Femur (tissue), 1 donor: ENCODE measurements at regions not wholly inside any gene's neighbourhood (a gene's known extent, or its start where the extent isn't known, plus 50 kb on each side); places are given as distances from the start of the nearest gene placed in this dataset.
"Not testable (repeated sequence)": the region's sequence is repeated elsewhere in the genome, so short reads cannot be mapped to it uniquely, and the experiment has no call there.

ENCODE experiments used
- DNase-seq: peaks from one replicate; pipeline ENCODE4 v3.0.0-alpha.2; 2017

DNA sequence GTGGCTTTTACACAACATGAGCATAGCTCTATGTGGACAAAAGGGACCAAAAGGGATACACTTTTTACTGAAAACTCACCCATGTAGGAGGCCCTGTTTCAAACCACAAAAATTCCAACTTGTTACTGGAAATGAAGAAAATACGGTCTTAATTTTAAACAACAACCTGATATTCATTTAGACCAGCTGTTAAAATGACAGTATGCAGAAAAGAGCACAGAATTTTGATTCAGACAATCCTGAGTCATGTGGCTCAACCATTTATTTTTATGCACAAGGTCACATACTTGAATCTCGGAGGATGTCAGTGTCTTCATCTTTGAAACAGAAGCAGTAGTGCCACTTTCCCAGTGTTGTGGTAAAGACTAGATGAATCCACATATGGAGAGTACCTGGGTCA is 426.5 kb upstream of the NFE2L3 start:
- DNase-seq = no peak

DNA sequence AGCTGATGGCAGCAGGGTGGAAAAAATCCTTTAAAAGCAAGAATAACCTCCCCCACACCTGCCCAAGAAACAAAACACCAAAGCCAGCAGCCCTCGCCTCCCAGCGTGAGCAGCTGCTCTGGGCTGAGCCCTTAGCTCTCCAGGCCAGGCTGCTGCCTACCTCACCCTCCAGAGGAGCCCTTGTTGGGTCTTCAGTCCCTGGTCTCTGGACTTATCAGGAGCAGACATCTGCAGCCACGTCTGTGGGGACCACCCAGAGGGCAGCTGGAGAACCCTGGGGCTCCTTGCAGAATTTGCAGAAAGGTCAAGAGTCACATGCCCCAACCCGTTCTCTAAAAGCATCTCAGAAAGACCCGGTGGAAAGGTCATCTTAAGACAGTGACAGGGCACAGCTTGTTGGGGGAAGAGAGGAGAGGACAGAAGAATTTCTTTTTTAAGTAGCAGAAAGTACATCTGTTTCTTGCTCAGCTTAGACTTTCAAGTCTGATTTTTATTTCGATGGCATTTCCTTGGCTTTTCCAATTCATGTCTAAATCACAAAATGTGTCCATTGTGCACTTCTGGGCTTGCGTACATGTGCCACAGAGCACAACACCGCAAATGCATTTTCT is 425.7 kb upstream of the NFE2L3 start:
- no peak for DNase-seq

- no peak for DNase-seq
Observed at GRCh38 chr7:25726781-25727311, 425.2 kb upstream of the NFE2L3 start.

GRCh38 chr7:25727446-25727845 is 424.6 kb upstream of the NFE2L3 start:
- DNase-seq = no peak

GRCh38 chr7:25727876-25728275 is 424.1 kb upstream of the NFE2L3 start:
- no peak for DNase-seq

DNA sequence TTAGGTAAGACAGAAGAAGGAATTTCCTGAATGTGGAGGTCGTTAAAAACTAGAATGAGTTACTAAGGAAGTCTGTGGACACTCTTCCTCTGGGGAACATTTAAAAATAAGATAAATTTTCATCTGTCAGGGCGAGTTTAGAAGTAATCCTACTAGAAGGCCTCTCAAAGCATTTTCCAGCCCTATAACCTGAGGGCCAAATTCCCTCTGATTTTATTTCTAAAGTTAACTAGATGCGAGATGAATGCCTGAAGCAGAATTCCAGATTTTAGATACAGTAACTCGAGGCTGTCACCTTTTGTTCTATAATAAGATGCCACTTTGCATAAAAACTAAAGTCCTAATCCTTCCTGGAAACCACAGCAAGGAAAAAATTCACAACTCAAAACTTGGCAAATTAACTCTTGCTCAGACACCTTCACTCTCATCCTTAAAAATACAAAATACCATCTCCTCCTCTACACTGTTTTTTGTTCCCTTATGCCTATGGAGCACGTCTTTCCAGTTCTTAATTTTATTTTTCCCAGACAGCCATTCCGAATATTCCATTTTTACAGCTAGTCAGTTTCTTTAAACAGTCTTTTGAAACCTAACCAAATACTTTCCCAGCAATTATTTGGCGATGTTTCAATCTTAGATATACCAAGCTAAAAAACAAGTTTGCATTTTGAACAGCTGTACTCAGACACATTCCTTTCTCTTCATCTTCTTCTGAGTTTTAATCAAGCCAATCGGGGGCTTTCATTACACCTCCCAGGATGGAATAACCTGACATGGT is 420.7 kb upstream of the NFE2L3 start:
- DNase-seq = no peak

- no peak for DNase-seq
Observed at GRCh38 chr7:25731846-25732245, 420.2 kb upstream of the NFE2L3 start.

DNA sequence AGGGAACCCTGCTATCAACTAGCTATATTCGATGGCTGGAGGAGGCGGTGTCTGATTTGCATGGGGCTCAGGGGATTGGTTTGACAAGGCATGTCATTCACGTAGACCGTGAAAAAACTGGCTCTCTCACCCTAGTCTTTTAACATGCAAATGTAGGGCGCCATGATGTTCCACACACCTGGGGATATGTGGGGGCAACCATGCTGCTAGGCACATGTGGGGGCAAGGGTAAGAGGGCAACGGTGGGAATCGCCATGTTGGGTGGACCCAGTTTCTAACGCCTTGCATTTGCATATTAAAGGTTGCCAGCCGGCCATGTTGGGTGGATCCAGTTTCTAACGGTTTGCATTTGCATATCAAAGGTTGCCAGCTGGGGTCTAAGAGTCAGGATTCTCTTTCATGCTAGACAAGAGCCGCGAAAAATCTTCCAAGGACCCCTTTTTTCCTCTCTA is 419.2 kb upstream of the NFE2L3 start:
- DNase-seq = no peak

DNA sequence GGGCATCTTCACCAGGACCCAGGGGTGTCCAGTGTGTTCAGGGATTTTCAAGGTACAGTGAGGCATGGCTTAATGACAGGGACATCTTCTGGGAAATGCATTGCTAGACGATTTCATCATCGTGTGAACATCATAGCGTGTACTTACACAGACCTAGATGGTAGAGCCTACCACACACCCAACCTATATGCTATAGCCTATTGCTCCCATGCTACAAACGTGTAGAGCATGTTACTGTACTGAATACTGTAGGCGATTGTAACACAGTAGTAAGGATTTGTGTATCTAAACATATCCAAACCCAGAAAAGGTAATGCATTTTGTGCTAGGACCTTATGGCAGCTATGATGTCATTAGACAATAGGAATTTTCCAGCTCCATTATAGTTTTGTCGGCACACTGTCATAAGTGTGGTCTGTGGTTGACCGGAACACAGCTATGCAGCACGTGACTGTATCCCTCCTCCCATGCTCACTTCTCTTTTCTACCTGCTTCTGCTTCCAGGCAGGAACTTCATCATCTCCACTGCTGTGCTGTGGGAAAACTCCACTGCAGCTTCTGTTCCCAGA is 416.2 kb upstream of the NFE2L3 start:
- no peak for DNase-seq

- DNase-seq = no peak
Observed at GRCh38 chr7:25738528-25738927, 413.5 kb upstream of the NFE2L3 start.

- DNase-seq = no peak
Observed at GRCh38 chr7:25739143-25739542, 412.9 kb upstream of the NFE2L3 start.

DNA sequence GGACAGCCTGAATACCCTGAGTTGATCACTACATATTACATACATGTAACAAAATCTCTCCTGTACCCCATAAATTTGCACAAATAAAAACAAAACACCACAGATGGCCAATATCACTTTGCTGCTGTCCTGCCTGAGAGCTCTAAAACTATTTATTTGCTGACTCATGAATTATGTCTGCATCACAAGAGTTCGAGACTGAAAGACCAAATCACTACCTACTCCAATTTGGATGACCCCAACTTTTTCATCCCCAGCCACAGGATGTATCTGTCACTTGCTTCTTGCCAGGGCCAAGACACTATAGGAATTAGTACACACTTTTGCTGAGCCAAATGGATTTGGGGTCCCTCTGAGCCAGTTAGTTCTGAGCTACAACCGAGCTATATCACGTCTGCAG is 409.7 kb upstream of the NFE2L3 start:
- no peak for DNase-seq

- not testable (repeated sequence) for DNase-seq
Observed at GRCh38 chr7:25743670-25744451, 408.1 kb upstream of the NFE2L3 start.

DNA sequence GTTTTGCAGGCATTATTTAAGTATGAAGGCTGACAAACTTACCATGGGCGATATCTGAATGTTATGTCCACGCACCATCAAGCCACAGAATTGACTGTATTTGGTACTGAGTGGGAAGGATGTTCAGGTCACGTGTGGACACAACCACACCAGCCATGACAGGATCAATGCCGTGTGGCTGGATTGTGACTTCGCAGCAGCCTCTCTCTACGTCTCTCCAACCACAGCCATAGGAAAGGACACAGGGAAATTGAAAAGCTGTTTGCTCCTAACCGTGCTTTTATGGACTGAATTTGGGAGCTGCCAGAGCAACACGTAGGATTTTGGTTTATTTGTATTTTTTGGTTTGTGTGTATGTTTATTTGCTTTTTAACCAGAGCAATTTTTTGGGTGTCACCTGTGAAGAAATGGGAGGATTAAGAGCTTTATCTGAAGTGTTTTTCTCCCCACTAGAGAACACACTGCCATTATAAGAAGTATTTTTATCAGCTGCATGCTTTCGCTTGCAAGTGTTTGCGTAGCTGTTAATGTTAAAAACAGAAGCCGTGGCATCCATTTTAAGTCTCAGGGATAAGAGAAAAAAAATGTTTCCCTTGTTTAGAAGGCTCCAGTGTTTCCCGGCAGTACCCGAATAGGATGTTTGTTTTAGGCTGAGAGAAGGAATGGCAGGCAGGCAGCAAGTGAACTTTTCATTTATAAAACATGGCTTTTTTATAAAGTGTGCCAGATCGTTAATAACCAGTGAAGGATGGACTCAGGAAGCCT is 401.1 kb upstream of the NFE2L3 start:
- DNase-seq = no peak

DNA sequence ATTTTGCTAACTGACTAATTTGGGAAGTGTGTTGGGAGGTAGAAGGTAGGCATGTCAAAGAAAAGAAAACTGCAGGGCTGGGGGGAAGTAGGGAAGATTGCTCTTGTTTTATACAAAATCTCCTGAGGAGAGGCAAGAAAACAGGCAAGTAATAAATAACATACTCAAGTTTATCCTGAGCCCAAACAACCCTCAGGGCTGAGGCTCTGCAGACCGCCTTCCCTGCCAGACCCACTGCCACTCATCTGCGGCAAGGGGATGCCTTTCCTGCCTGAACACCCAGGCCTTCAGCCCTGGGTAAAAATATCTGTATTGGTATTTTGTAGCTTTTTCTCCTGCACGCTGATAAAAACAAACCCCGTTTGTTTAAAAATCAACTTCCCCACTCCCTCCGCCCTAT is 399.8 kb upstream of the NFE2L3 start:
- no peak for DNase-seq

- peak; percentile 42 for DNase-seq
Observed at GRCh38 chr7:25752967-25753791, 398.8 kb upstream of the NFE2L3 start.

- DNase-seq = peak; percentile 29
Observed at GRCh38 chr7:25753837-25754236, 398.2 kb upstream of the NFE2L3 start.

DNA sequence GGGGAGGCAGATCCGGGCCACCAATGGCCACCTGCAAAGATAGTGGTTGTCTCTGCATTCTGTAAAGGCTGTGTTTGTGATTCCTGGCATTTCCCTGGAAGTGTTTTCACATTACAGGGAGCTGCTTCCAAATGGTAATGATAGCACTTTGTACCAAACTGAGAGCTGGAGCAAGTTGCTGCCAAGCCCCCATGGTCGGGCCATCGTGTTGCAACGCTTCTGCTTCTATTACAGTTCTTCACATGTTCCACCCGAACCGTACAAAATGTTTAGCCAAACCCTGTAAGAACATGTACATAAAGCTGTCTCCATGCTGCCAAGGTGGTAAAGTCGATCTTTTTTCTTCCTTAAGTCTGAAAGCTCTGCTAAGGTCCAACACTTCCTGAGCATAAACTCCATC is 397.7 kb upstream of the NFE2L3 start:
- no peak for DNase-seq

- DNase-seq = no peak
Observed at GRCh38 chr7:25754751-25755150, 397.2 kb upstream of the NFE2L3 start.

GRCh38 chr7:25756601-25757000 is 395.4 kb upstream of the NFE2L3 start:
- no peak for DNase-seq

DNA sequence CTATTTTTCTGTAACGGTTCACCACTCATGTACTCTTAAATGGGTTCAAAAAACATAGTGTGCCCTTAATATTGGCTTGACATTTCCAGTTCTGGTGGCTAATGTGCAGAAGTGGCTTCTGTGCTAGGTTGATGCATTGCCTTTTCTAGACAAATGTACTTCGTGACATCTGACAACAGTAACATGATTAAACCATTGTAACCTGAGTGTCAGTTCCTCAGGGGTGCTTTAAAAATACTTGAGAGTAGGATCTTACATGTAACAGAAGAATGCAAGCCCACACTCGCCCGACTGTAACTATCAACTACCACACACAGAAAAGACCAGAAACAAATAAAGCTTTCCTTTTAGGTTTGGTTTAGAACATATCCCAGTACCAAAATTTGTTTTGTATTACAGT is 393.4 kb upstream of the NFE2L3 start:
- no peak for DNase-seq

GRCh38 chr7:25759286-25759685 is 392.7 kb upstream of the NFE2L3 start:
- DNase-seq = no peak
